ENCODE measurements at regions not wholly inside any gene's neighbourhood (a gene's known extent, or its start where the extent isn't known, plus 50 kb on each side); places are given as distances from the start of the nearest gene placed in this dataset.

GRCh38 chr22:22159384-22159783 lies 85.2 kb upstream of the VPREB1 start:
- Mint-ChIP-seq H3K4me3 (no peak overlapping the region), H3K27ac (no peak overlapping the region), H3K36me3 (no peaks in the 10 kb centered on the region), H3K4me1 (ENCODE audit: unreplicated experiment) (no peaks in the 10 kb centered on the region), H3K9me3 (no peaks in the 10 kb centered on the region), H3K27me3 (peaks cover 54% of the 10 kb centered on the region)
- TF ChIP-seq CTCF (conservative IDR thresholded peaks at IDR 0.05): no peak
- no peak for DNase-seq (ENCODE audit: extremely low spot score, unreplicated experiment)

- H3K4me1 Mint-ChIP-seq (ENCODE audit: unreplicated experiment): no peaks in the 10 kb centered on the region
Measured at GRCh38 chr22:22158965-22159364, 85.6 kb upstream of the VPREB1 start.

GRCh38 chr22:22158207-22158816 lies 86.3 kb upstream of the VPREB1 start:
- no peak overlapping the region for H3K27ac Mint-ChIP-seq
- no peak for TF ChIP-seq CTCF (conservative IDR thresholded peaks at IDR 0.05)
- no peak overlapping the region for H3K4me3 Mint-ChIP-seq
- peaks cover 50% of the 10 kb centered on the region for H3K27me3 Mint-ChIP-seq
- DNase-seq (ENCODE audit: extremely low spot score, unreplicated experiment): no peak
- H3K9me3 Mint-ChIP-seq: no peaks in the 10 kb centered on the region
- no peaks in the 10 kb centered on the region for H3K36me3 Mint-ChIP-seq
- no peaks in the 10 kb centered on the region for H3K4me1 Mint-ChIP-seq (ENCODE audit: unreplicated experiment)

More at GRCh38 chr22:22158965-22159364, 85.6 kb upstream of the VPREB1 start:
- H3K9me3 Mint-ChIP-seq: no peaks in the 10 kb centered on the region
- peaks cover 54% of the 10 kb centered on the region for H3K27me3 Mint-ChIP-seq
- no peaks in the 10 kb centered on the region for H3K36me3 Mint-ChIP-seq
- H3K4me3 Mint-ChIP-seq: no peak overlapping the region
- TF ChIP-seq CTCF (conservative IDR thresholded peaks at IDR 0.05): no peak
- H3K27ac Mint-ChIP-seq: no peak overlapping the region
- no peak for DNase-seq (ENCODE audit: extremely low spot score, unreplicated experiment)

- TF ChIP-seq CTCF (conservative IDR thresholded peaks at IDR 0.05): no peak
- H3K4me3 Mint-ChIP-seq: no peak overlapping the region
- H3K27ac Mint-ChIP-seq: no peak overlapping the region
- no peaks in the 10 kb centered on the region for H3K9me3 Mint-ChIP-seq
- H3K4me1 Mint-ChIP-seq (ENCODE audit: unreplicated experiment): no peaks in the 10 kb centered on the region
- no peak for DNase-seq (ENCODE audit: extremely low spot score, unreplicated experiment)
- peaks cover 50% of the 10 kb centered on the region for H3K27me3 Mint-ChIP-seq
- H3K36me3 Mint-ChIP-seq: no peaks in the 10 kb centered on the region
Measured at GRCh38 chr22:22157348-22157725, 87.2 kb upstream of the VPREB1 start.

DNA sequence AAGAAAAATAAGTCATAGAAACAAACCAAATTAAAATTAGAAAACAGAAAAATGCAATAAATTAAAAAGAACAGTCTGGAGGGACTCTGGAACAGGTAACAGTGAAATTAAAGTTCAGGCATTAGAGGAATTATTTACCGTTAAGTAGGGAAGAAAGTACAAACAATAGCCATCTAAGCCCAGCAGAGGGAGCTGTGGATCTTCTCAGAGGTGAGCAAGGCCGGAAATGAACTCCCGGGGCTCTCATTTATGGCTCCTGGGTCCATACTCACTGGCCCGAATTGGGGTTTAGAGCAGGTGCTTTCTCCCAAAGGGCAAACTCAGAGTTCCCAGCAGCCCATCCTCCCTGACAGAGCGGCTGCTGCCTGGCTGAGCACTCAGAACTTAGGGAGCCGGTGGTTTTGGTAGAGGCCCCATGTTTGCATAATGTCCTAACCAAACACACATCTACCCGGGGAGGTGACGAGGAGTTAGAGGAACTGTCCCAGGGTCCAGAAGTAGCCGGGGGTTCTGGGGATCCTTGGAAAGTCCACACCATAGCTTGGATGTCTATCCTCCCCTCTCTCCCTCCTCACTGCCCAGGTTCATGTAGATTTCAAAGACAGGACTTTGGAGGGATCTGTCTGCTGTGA lies 87.8 kb upstream of the VPREB1 start:
- Mint-ChIP-seq H3K9me3 (no peaks in the 10 kb centered on the region), H3K36me3 (no peaks in the 10 kb centered on the region), H3K27ac (no peak overlapping the region), H3K4me3 (no peak overlapping the region), H3K27me3 (peaks cover 50% of the 10 kb centered on the region), H3K4me1 (ENCODE audit: unreplicated experiment) (no peaks in the 10 kb centered on the region)
- DNase-seq (ENCODE audit: extremely low spot score, unreplicated experiment): no peak
- peak; percentile 84 for TF ChIP-seq CTCF (conservative IDR thresholded peaks at IDR 0.05)

Data from type B pancreatic cell (in vitro differentiated cells).